Loucy (cell line): ENCODE measurements at regions not wholly inside any gene's neighbourhood (a gene's known extent, or its start where the extent isn't known, plus 50 kb on each side); places are given as distances from the start of the nearest gene placed in this dataset.

Experiments used
- H2AFZ ChIP-seq: fragments of 200-600 bp; sonication (generic); 2 replicates; pipeline ENCODE4 v1.6.0; 2016; ENCODE audit warnings: antibody characterized with exemption, mild to moderate bottlenecking, low read length, moderate library complexity
- H3F3A ChIP-seq: fragments of 200-600 bp; 2 replicates; pipeline ENCODE4 v1.6.0; 2016; ENCODE audit warnings: antibody characterized with exemption, low read depth, mild to moderate bottlenecking
- H3K27me3 ChIP-seq: fragments of 200-600 bp; sonication (generic); 2 replicates; pipeline ENCODE4 v1.6.1; 2014; ENCODE audit warnings: low read length, mild to moderate bottlenecking; ENCODE audit not compliant: insufficient read depth, poor library complexity, severe bottlenecking
- H3K36me3 ChIP-seq: fragments of 200-600 bp; sonication (generic); 2 replicates; pipeline ENCODE4 v1.6.1; 2016; ENCODE audit warnings: low read length; ENCODE audit not compliant: insufficient read depth
- H3K4me1 ChIP-seq: fragments of 200-600 bp; sonication (generic); 2 replicates; pipeline ENCODE4 v1.5.1; 2014; ENCODE audit warnings: low read length, mild to moderate bottlenecking; ENCODE audit not compliant: insufficient read depth, poor library complexity, severe bottlenecking
- H3K4me2 ChIP-seq: fragments of 200-600 bp; sonication (generic); 2 replicates; pipeline ENCODE4 v1.6.0; 2014; ENCODE audit warnings: antibody characterized with exemption, low read length, low read depth, mild to moderate bottlenecking; ENCODE audit not compliant: poor library complexity, severe bottlenecking
- H3K4me3 ChIP-seq: fragments of 200-600 bp; sonication (generic); 2 replicates; pipeline ENCODE4 v1.5.1; 2014; ENCODE audit warnings: low read length, mild to moderate bottlenecking, mixed read lengths; ENCODE audit not compliant: poor library complexity, severe bottlenecking
- H3K79me2 ChIP-seq: fragments of 200-600 bp; sonication (generic); 2 replicates; pipeline ENCODE4 v1.6.1; 2014; ENCODE audit warnings: low read length; ENCODE audit not compliant: insufficient read depth
- H3K9ac ChIP-seq: fragments of 200-600 bp; sonication (generic); 2 replicates; pipeline ENCODE4 v1.6.0; 2014; ENCODE audit warnings: mild to moderate bottlenecking, low read depth, low read length, moderate library complexity; ENCODE audit not compliant: poor library complexity, severe bottlenecking
- H3K9me2 ChIP-seq: fragments of 200-600 bp; sonication (generic); replicated peaks from 2 replicates; pipeline ENCODE4 v1.6.1; 2016; ENCODE audit warnings: low read depth, low read length, mixed read lengths
- H3K9me3 ChIP-seq: fragments of 200-600 bp; sonication (generic); 2 replicates; pipeline ENCODE4 v1.6.1; 2014; ENCODE audit warnings: mild to moderate bottlenecking, antibody characterized with exemption, low read length, low read depth; ENCODE audit not compliant: insufficient read depth
- H4K20me1 ChIP-seq: fragments of 200-600 bp; sonication (generic); 2 replicates; pipeline ENCODE4 v1.6.0; 2014; ENCODE audit warnings: antibody characterized with exemption, low read length, mild to moderate bottlenecking; ENCODE audit not compliant: insufficient read depth, poor library complexity, severe bottlenecking
- EZH2phosphoT487 ChIP-seq: fragments of 200-600 bp; IDR thresholded peaks from 2 replicates; pipeline ENCODE4 v1.6.1; 2018; ENCODE audit warnings: antibody characterized with exemption, mild to moderate bottlenecking, moderate library complexity, borderline replicate concordance
- TF ChIP-seq, protein P1 (sequence below): fragments of 200-600 bp; sonication (generic); conservative IDR thresholded peaks from 2 replicates; pipeline ENCODE4 v1.5.1; 2014; ENCODE audit warnings: mild to moderate bottlenecking, antibody characterized with exemption, low read length

DNA sequence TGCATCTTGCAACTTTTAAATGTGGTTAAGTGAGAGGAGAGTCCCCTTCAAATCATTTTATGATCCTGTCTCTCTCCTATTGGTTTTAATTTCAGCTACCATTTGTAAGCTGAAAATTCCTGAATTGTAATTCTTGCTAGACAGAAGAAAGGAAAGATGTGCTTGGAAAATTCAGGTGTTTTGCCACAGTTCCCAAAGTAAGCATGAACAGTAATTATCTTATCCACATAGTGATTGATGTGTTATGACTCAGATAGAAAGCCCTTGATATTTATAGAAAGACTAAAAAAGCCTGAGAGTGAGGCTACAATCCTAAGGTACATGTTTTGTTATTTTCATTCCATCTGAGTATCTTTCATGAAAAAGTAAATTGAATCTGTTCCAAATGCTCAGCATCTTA is 492.5 kb downstream of the MAT2B start:
- no peaks in the 10 kb centered on the region for H3K27me3 ChIP-seq
- no peaks in the 10 kb centered on the region for H3K36me3 ChIP-seq
- no peaks in the 10 kb centered on the region for H4K20me1 ChIP-seq
- H3F3A ChIP-seq: no peaks in the 10 kb centered on the region
- TF ChIP-seq, protein P1, sequence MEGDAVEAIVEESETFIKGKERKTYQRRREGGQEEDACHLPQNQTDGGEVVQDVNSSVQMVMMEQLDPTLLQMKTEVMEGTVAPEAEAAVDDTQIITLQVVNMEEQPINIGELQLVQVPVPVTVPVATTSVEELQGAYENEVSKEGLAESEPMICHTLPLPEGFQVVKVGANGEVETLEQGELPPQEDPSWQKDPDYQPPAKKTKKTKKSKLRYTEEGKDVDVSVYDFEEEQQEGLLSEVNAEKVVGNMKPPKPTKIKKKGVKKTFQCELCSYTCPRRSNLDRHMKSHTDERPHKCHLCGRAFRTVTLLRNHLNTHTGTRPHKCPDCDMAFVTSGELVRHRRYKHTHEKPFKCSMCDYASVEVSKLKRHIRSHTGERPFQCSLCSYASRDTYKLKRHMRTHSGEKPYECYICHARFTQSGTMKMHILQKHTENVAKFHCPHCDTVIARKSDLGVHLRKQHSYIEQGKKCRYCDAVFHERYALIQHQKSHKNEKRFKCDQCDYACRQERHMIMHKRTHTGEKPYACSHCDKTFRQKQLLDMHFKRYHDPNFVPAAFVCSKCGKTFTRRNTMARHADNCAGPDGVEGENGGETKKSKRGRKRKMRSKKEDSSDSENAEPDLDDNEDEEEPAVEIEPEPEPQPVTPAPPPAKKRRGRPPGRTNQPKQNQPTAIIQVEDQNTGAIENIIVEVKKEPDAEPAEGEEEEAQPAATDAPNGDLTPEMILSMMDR: no peak
- TF ChIP-seq EZH2phosphoT487: no peak
- H3K9ac ChIP-seq: no peak overlapping the region
- no peaks in the 10 kb centered on the region for H3K4me1 ChIP-seq
- no peak overlapping the region for H3K4me3 ChIP-seq
- no peaks in the 10 kb centered on the region for H3K79me2 ChIP-seq
- H2AFZ ChIP-seq: no peak overlapping the region
- H3K4me2 ChIP-seq: no peak overlapping the region
- no peaks in the 10 kb centered on the region for H3K9me2 ChIP-seq
- no peaks in the 10 kb centered on the region for H3K9me3 ChIP-seq

- H3K9me3 ChIP-seq: no peaks in the 10 kb centered on the region
- no peaks in the 10 kb centered on the region for H3K27me3 ChIP-seq
- no peaks in the 10 kb centered on the region for H3K79me2 ChIP-seq
- H3K9me2 ChIP-seq: no peaks in the 10 kb centered on the region
- H3K4me3 ChIP-seq: no peak overlapping the region
- no peaks in the 10 kb centered on the region for H3K36me3 ChIP-seq
- H2AFZ ChIP-seq: no peak overlapping the region
- no peak overlapping the region for H3K9ac ChIP-seq
- no peaks in the 10 kb centered on the region for H3K4me1 ChIP-seq
- no peaks in the 10 kb centered on the region for H4K20me1 ChIP-seq
- H3K4me2 ChIP-seq: no peak overlapping the region
- TF ChIP-seq, protein P1: no peak
- no peak for TF ChIP-seq EZH2phosphoT487
- no peaks in the 10 kb centered on the region for H3F3A ChIP-seq
Observed at GRCh38 chr5:164000241-164000640, 494.8 kb downstream of the MAT2B start.

GRCh38 chr5:164000819-164001218 is 495.4 kb downstream of the MAT2B start:
- Histone ChIP-seq H3K27me3 (no peaks in the 10 kb centered on the region), H3K4me2 (no peak overlapping the region), H2AFZ (no peak overlapping the region), H3K79me2 (no peaks in the 10 kb centered on the region), H3K4me1 (no peaks in the 10 kb centered on the region), H3K9me3 (no peaks in the 10 kb centered on the region), H4K20me1 (no peaks in the 10 kb centered on the region), H3K36me3 (no peaks in the 10 kb centered on the region), H3K9me2 (no peaks in the 10 kb centered on the region), H3K9ac (no peak overlapping the region), H3K4me3 (no peak overlapping the region), H3F3A (no peaks in the 10 kb centered on the region)
- no peak for TF ChIP-seq EZH2phosphoT487
- TF ChIP-seq, protein P1: no peak
